Fibroblast of lung (primary cell): ENCODE measurements at regions not wholly inside any gene's neighbourhood (a gene's known extent, or its start where the extent isn't known, plus 50 kb on each side); places are given as distances from the start of the nearest gene placed in this dataset.

Experiments used
- DNase-seq, 2 donors: peaks; one replicate each; pipeline versions ENCODE4 v3.0.0 to v3.0.0-alpha.2; 2010; ENCODE audit warnings: low read depth in 2 of 2
- H2AFZ ChIP-seq: 2 replicates; pipeline ENCODE4 v1.5.1; 2012; ENCODE audit warnings: low read length, control low read depth, inconsistent platforms
- H3K27ac ChIP-seq: 2 replicates; pipeline ENCODE4 v1.5.1; 2011; ENCODE audit warnings: low read length, control low read depth; ENCODE audit not compliant: insufficient read depth
- H3K27me3 ChIP-seq: 2 replicates; pipeline ENCODE4 v1.5.1; 2011; ENCODE audit warnings: mild to moderate bottlenecking, low read length; ENCODE audit not compliant: control insufficient read depth, insufficient read depth
- H3K36me3 ChIP-seq: 2 replicates; pipeline ENCODE4 v1.5.1; 2011; ENCODE audit warnings: low read length; ENCODE audit not compliant: control insufficient read depth, insufficient read depth
- H3K4me1 ChIP-seq: 2 replicates; pipeline ENCODE4 v1.5.1; 2011; ENCODE audit warnings: low read length; ENCODE audit not compliant: control insufficient read depth, insufficient read depth; ENCODE audit errors: extremely low read depth
- H3K4me2 ChIP-seq: 2 replicates; pipeline ENCODE4 v1.5.1; 2011; ENCODE audit warnings: low read length, control low read depth; ENCODE audit not compliant: insufficient read depth; ENCODE audit errors: extremely low read depth
- H3K4me3 ChIP-seq, 4 experiments: fragments of 200-600 bp in 1 of 4; sonication (generic) in 1 of 4; replicated peaks in 1 of 4; 2 replicates each; pipeline ENCODE4 v1.5.1; 2011 to 2016; ENCODE audit warnings: low read length in 4 of 4, low read depth in 3 of 4, mild to moderate bottlenecking in 3 of 4, control low read depth in 2 of 4, inconsistent platforms in 1 of 4, mixed read lengths in 1 of 4; ENCODE audit not compliant: insufficient read depth in 1 of 4; ENCODE audit errors: control extremely low read depth in 1 of 4
- H3K79me2 ChIP-seq: 2 replicates; pipeline ENCODE4 v1.5.1; 2012; ENCODE audit warnings: mild to moderate bottlenecking, low read length, inconsistent platforms; ENCODE audit not compliant: control insufficient read depth, insufficient read depth
- H3K9ac ChIP-seq: 2 replicates; pipeline ENCODE4 v1.5.1; 2011; ENCODE audit warnings: mild to moderate bottlenecking, low read length, control low read depth; ENCODE audit not compliant: insufficient read depth
- H3K9me3 ChIP-seq: 2 replicates; pipeline ENCODE4 v1.5.1; 2012; ENCODE audit warnings: low read depth, low read length; ENCODE audit not compliant: control insufficient read depth, insufficient read depth
- H4K20me1 ChIP-seq: 2 replicates; pipeline ENCODE4 v1.5.1; 2011; ENCODE audit warnings: low read length; ENCODE audit not compliant: control insufficient read depth, insufficient read depth; ENCODE audit errors: extremely low read depth
- EZH2 ChIP-seq: IDR thresholded peaks from 2 replicates; pipeline ENCODE4 v1.5.1; 2012; ENCODE audit warnings: low read length, control low read depth, mild to moderate bottlenecking; ENCODE audit errors: missing control alignments
- TF ChIP-seq, protein P1 (sequence below), 2 donors: IDR thresholded peaks in 1 of 2; conservative IDR thresholded peaks in 1 of 2; 1 replicate in 1 of 2; 2 replicates in 1 of 2; pipeline ENCODE4 v1.5.1; 2011 to 2012; ENCODE audit warnings: low read length in 2 of 2, control low read depth in 1 of 2, inconsistent platforms in 1 of 2, low read depth in 1 of 2, mild to moderate bottlenecking in 1 of 2

- no peaks in the 10 kb centered on the region for H3K79me2 ChIP-seq
These were observed 101.9 kb upstream of the SLC5A9 start for GRCh38 chr1:48120621-48121020.

DNA sequence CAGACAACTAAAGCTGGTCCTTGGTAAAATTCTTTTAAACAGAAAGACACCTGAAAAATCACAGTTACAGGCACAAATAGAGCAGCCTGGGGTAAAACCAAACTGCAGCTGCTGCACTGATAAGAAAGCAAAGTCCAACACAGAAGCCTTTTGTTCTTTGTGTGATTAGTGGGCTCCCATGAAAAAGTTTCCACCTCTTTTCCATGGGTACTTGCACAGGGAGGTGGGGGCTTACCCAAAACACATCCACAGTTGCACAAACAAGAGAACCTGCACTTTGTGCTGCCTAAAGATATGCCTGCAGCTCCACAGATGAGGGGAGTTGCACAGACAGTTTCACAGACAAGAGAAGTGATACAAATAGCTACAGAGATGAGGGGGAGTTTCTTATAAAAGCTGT lies 106.7 kb upstream of the SLC5A9 start:
- Histone ChIP-seq H2AFZ (no peak overlapping the region), H3K4me2 (no peak overlapping the region), H3K79me2 (no peaks in the 10 kb centered on the region), H4K20me1 (no peaks in the 10 kb centered on the region), H3K27me3 (no peaks in the 10 kb centered on the region), H3K9ac (no peak overlapping the region), H3K9me3 (no peaks in the 10 kb centered on the region), H3K4me1 (no peaks in the 10 kb centered on the region), H3K4me3 (no peak overlapping the region), H3K36me3 (no peaks in the 10 kb centered on the region), H3K27ac (no peak overlapping the region)
- DNase-seq, result no peak
- no peak for TF ChIP-seq EZH2
- TF ChIP-seq, protein P1, sequence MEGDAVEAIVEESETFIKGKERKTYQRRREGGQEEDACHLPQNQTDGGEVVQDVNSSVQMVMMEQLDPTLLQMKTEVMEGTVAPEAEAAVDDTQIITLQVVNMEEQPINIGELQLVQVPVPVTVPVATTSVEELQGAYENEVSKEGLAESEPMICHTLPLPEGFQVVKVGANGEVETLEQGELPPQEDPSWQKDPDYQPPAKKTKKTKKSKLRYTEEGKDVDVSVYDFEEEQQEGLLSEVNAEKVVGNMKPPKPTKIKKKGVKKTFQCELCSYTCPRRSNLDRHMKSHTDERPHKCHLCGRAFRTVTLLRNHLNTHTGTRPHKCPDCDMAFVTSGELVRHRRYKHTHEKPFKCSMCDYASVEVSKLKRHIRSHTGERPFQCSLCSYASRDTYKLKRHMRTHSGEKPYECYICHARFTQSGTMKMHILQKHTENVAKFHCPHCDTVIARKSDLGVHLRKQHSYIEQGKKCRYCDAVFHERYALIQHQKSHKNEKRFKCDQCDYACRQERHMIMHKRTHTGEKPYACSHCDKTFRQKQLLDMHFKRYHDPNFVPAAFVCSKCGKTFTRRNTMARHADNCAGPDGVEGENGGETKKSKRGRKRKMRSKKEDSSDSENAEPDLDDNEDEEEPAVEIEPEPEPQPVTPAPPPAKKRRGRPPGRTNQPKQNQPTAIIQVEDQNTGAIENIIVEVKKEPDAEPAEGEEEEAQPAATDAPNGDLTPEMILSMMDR (conservative IDR thresholded peaks at IDR 0.05 in 1 of 2, IDR thresholded peaks at IDR 0.05 in 1 of 2; ENCODE audit: low read depth in 1 of 2, low read length in 2 of 2), result no peak

More at GRCh38 chr1:48120621-48121020, 101.9 kb upstream of the SLC5A9 start:
- no peaks in the 10 kb centered on the region for H3K4me1 ChIP-seq
- no peak overlapping the region for H3K9ac ChIP-seq
- no peak overlapping the region for H3K4me3 ChIP-seq
- H3K27ac ChIP-seq, result no peak overlapping the region
- no peak for DNase-seq
- no peaks in the 10 kb centered on the region for H3K27me3 ChIP-seq
- TF ChIP-seq, protein P1 (conservative IDR thresholded peaks at IDR 0.05 in 1 of 2, IDR thresholded peaks at IDR 0.05 in 1 of 2; ENCODE audit: low read depth in 1 of 2, low read length in 2 of 2), result no peak
- no peak for TF ChIP-seq EZH2
- no peaks in the 10 kb centered on the region for H3K36me3 ChIP-seq
- H2AFZ ChIP-seq, result no peak overlapping the region
- no peaks in the 10 kb centered on the region for H4K20me1 ChIP-seq
- no peaks in the 10 kb centered on the region for H3K9me3 ChIP-seq
- no peak overlapping the region for H3K4me2 ChIP-seq

- Histone ChIP-seq H3K27ac (no peak overlapping the region), H3K4me3 (no peak overlapping the region), H3K27me3 (no peaks in the 10 kb centered on the region), H3K9me3 (no peaks in the 10 kb centered on the region), H3K36me3 (no peaks in the 10 kb centered on the region), H3K9ac (no peak overlapping the region), H2AFZ (no peak overlapping the region), H3K79me2 (no peaks in the 10 kb centered on the region), H3K4me2 (no peak overlapping the region), H4K20me1 (no peaks in the 10 kb centered on the region), H3K4me1 (no peaks in the 10 kb centered on the region)
- TF ChIP-seq, protein P1 (conservative IDR thresholded peaks at IDR 0.05 in 1 of 2, IDR thresholded peaks at IDR 0.05 in 1 of 2; ENCODE audit: low read depth in 1 of 2, low read length in 2 of 2), result no peak
- no peak for TF ChIP-seq EZH2
- DNase-seq, result peak in 1 of 2 donors; percentile 6
These were observed 107.7 kb upstream of the SLC5A9 start for GRCh38 chr1:48114596-48115382.
